AML-193 (cell line): ENCODE measurements at regions not wholly inside any gene's neighbourhood (a gene's known extent, or its start where the extent isn't known, plus 50 kb on each side); places are given as distances from the start of the nearest gene placed in this dataset.

Experiments
- DNase-seq, 2 experiments: peaks; one replicate each; lab custom pipeline; 2025; lab: John Stamatoyannopoulos, UW

- DNase-seq: no peak
Measured at GRCh38 chr16:73152386-73153125, 104.6 kb upstream of the ZFHX3 start.

GRCh38 chr16:73151941-73152340, 104.0 kb upstream of the ZFHX3 start:
- DNase-seq: no peak

- DNase-seq: no peak
Measured at GRCh38 chr16:73151225-73151624, 103.3 kb upstream of the ZFHX3 start.

GRCh38 chr16:73150786-73151185, 102.9 kb upstream of the ZFHX3 start:
- DNase-seq: no peak

DNA sequence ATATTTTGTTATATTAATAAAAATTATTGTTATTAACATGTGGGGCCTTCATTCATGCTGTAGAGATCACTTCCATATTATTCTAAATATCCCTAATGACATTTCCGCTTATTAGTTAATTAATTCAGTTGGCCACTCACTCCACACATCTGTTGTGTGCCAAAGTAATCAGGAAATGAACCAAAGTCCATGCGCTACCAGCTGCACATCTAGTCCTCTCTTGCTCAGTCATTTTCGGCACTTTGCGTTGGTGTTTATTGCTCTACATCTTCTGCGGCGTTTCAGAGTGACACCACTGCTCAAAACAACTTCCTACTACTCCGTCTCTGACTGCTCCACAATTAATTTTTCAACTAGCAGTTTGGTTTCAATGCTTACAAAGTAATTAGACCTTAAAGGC, 101.4 kb upstream of the ZFHX3 start:
- no peak for DNase-seq

DNA sequence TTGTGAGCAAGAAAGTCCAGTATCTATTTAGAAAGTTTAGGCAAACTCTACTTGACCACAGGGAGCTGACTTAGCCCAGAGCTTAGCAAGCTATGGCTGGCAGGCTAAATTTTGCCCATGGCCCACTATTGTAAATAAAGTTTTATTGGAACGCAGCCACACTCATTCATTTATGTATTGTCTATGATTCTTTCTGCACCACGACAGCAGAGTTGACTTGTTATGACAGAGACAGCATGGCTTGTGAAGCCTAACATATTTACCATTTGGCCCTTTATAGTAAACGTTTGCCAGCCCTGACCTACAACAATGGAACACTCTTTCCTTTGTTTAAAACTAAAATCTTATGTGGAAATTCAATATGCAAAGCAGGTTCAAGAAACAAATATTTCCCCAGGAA, 100.0 kb upstream of the ZFHX3 start:
- DNase-seq: no peak

- no peak for DNase-seq
Measured at GRCh38 chr16:73145166-73145880, 97.4 kb upstream of the ZFHX3 start.

DNA sequence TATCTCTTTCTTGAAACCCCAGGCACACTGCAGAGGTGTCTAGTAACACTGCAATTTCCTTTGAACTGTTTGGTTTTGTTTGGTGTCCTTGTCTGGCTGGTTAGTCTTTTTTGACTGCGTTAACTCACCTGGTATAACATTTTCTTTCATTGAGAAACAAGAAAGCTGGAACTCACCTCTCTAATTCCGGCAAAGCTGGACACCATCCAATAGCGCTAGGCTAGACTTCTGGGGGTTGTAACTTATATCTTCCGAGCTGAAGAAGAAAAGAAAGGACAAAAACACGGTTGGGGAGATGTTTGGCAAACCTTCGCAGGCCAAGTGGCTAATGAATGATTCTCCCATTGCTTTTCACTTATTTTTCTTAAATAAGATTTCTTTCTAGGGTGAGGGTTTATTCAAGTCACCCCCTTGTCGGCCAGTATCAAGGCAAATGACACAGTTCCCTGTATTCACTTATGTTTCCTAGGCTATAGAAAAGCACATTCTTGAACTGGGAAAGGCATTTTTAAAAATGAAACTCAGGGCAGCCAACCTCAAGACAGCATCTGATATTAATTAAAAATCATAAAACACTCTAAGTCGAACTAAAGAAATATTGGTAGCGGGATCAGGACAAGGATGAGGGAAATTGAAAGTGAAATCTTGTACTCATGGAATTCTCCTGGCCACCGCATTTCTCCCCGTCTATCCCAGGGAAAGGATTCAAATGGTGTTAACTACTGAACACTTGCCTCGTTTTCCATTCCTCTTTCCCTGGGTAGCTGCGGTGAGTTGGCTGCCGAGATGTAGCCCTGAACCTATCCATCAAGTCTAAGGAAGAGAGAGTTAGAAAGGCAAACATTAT, 95.9 kb upstream of the ZFHX3 start:
- no peak for DNase-seq

- no peak for DNase-seq
Measured at GRCh38 chr16:73143002-73143401, 95.1 kb upstream of the ZFHX3 start.

DNA sequence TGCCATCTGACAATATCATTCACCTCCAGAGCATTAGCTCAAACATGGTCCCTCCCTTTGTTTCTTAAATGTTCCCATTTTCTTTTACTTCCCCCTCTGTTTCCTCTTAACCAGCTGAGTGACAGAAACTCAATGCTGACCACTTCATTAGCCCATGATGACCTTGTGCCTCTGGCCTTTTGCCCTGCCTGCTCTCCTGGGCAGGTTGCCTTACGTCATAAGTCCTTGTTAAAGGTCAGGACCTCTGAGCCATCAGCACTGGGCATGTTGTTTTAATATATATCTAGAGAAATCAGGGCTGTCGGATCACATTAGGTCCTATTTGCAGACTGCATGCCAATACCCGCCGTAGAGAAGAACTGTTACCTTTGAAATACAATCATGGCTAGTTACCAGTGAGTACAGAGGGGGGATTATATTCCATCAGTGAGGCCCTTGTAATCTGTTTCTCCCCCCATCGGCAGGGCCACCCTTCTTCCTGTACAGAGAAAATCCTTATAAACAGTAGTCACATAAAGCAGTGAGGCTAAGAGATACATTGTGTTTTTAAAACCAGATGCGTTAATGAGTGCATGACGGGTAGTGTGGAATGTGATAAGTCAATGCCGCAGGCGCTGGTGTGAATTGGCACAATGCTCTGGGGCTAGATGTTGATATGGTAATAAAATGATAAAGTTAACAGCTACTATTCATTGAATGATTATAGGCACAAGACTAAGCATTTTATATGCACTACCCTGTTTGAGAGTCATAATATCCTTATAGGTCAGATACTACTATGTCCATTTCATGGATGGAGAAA, 94.3 kb upstream of the ZFHX3 start:
- DNase-seq: no peak

- no peak for DNase-seq
Measured at GRCh38 chr16:73140929-73141328, 93.0 kb upstream of the ZFHX3 start.

DNA sequence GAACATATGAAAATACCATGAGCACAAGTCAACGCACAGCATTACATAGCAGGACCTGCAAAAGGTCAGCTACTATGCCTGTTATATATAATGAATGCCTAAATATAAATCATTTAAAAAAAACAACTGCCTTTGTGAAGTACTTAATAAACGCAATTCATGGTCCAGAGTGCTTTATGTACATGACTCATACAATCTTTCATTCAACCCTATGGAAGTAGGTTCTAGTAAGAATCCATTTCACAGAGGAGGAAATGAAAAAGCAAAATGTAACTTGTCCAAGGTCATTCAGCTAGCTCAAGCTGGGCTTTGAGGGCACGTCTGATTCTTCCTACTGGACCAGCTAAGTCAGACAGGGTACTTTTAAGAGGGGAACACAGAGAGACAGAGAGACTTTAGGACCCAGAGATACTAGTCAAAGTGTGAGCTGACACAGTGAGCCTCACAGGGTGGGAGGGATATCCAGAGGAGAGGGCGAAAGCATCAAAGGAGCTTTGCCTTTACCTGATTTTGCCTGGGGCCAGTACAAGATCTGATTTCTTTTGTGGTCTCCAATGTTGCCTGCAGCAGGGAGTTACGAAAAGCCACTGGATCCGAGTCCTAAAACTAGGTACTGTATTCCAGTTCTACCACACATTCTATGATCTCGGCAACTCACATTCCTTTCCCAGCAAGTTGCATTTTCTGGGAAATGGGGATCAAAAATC, 83.4 kb upstream of the ZFHX3 start:
- DNase-seq: no peak

DNA sequence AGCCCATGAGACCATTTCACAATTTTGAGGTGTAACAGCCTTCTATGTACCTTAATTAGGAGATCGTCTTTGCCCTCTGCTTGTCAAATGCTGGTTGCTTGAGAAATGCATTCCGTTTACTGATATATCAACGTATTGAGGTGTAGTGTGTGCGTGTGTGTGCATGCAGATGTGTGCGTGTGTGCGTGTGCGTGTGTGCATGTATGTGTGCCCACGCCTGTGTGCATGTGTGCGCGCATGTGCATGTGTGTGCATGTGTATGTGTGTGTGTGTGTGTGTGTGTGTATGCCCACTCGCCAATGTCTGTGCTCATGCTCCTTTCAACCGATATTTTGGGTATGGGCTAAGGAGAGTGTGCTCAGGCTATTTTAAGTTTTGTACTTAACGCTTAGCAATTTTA, 81.5 kb upstream of the ZFHX3 start:
- DNase-seq: no peak

DNA sequence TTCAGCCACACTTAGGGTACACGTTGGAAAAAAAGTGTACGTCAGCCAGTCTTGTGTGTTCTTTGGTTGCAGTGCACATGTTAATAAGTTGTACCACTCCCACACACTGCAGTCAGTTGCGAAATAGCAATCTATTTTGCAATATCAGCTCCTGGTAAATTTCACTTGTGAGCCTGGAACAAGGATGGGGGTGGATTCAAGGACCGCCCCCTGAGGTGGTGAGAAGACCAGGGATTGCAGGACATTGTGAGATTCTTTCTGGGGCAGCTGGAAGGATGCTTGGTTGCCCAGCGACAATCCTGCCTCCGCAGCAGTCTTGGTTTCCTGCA, 78.6 kb upstream of the ZFHX3 start:
- DNase-seq: peak in 1 of 2 experiments; percentile 10

DNA sequence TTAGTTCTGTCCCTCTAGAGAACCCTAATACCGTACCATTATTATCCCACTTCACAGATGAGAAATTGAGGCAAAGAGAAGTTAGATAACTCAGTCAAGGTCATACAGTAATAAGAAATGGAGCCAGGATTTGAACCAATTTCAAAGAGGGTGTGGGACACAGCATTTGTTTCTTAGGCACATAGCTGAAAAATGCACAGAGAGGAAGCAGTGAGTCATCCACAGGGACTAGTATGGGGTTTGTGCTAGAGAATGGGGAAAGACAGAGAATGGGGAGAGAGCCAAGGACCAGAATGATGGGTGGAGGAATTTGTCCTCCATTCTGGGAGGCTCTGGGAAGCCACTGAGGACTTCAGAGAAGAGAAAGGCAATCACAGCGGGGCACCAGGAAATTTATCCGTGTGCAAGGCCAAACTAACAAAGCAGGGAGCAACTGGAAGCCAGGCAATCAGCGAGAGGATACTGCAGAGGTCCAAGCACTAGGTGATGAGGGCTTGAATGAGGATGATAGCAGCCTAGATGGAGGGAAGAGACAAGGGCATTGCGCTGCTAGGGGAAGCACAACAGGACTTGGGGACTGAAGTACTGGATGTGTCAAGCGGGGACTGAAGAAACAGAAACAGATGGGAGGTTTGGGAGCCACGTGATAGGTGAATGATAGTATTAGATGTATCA, 78.1 kb upstream of the ZFHX3 start:
- DNase-seq: peak; percentile 7 to 31

DNA sequence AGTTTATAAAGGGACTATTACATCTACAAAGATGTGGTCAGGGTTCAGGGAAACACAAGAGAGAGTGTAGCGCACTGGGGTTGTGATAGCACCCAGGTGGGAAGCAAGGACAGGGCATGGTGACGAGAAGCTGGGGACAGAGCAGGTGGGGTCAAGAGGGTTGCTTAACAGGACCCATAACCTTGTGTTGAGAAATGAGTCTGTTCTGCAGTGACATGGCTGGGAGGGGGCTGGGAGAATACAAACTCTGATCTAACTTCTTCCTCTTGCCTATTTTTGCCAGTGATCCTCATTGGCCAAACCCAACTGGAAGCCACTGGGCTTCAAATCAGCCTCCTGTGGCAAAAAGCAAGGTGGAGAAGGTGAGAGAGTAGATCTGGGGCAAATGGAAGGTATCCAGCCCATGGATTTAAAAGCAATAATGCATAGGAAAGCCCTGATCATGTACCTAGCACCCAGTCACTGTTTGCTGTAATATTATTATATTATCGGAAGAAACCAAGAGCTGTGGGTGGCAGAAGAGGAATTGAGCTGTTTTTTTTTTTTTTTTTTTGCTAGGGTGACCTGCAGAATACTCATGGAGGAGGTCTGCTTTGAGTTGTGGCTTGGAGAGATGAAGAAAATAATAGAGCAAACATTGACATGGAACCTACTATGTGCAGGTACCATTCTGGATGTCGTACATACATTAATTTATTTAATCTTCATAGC, 76.9 kb upstream of the ZFHX3 start:
- DNase-seq: no peak

GRCh38 chr16:73124097-73124652, 76.2 kb upstream of the ZFHX3 start:
- DNase-seq: no peak

GRCh38 chr16:73122604-73123391, 74.9 kb upstream of the ZFHX3 start:
- peak; percentile 1 to 6 for DNase-seq

DNA sequence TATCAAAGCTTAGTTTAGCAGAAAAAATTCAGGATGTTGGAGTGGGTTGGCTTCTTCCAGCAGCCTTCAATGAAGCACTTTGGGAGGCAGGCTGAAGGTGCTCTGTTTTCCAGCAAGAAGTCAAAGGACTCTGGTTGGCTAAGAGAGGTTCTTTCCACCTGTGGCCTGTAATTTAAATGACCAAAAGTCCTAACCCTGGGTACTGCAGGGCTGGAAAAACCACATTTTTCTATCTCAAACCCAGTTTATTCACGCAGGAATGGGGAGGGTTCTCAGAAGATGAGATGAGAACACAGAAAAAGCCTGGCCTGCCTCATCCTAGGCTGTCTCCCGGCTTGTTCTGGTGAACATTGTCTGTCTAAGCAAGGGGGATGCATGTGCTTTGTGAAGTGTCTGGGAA, 68.6 kb upstream of the ZFHX3 start:
- DNase-seq: no peak
